DMS53 (cell line): ENCODE measurements at regions not wholly inside any gene's neighbourhood (a gene's known extent, or its start where the extent isn't known, plus 50 kb on each side); places are given as distances from the start of the nearest gene placed in this dataset.
A peak's percentile ranks its signal among the peaks of the same experiment; 100 is the strongest.

Experiments used
- DNase-seq: peaks from one replicate; lab custom pipeline; 2025; lab: John Stamatoyannopoulos, UW

GRCh38 chr6:21469213-21469612 is 124.3 kb upstream of the SOX4 start:
- peak; percentile 47 for DNase-seq

GRCh38 chr6:21476112-21476511 is 117.4 kb upstream of the SOX4 start:
- no peak for DNase-seq

- no peak for DNase-seq
These were observed 115.1 kb upstream of the SOX4 start for GRCh38 chr6:21478411-21478810.

- no peak for DNase-seq
These were observed 114.5 kb upstream of the SOX4 start for GRCh38 chr6:21478883-21479539.

GRCh38 chr6:21486115-21486514 is 107.4 kb upstream of the SOX4 start:
- DNase-seq: no peak

- no peak for DNase-seq
These were observed 103.7 kb upstream of the SOX4 start for GRCh38 chr6:21489826-21490225.

GRCh38 chr6:21491955-21492354 is 101.6 kb upstream of the SOX4 start:
- no peak for DNase-seq

GRCh38 chr6:21494505-21494904 is 99.0 kb upstream of the SOX4 start:
- DNase-seq: no peak

GRCh38 chr6:21496196-21496595 is 97.4 kb upstream of the SOX4 start:
- DNase-seq: no peak

GRCh38 chr6:21496706-21497105 is 96.8 kb upstream of the SOX4 start:
- no peak for DNase-seq

GRCh38 chr6:21500314-21501020 is 93.1 kb upstream of the SOX4 start:
- DNase-seq: peak; percentile 50

- peak; percentile 92 for DNase-seq
These were observed 92.6 kb upstream of the SOX4 start for GRCh38 chr6:21501021-21501354.

- peak; percentile 8 for DNase-seq
These were observed 91.7 kb upstream of the SOX4 start for GRCh38 chr6:21501815-21502214.

- no peak for DNase-seq
These were observed 90.9 kb upstream of the SOX4 start for GRCh38 chr6:21502682-21503081.

- peak; percentile 72 for DNase-seq
These were observed 88.8 kb upstream of the SOX4 start for GRCh38 chr6:21504790-21505189.

- no peak for DNase-seq
These were observed 88.0 kb upstream of the SOX4 start for GRCh38 chr6:21505574-21505990.

- no peak for DNase-seq
These were observed 87.4 kb upstream of the SOX4 start for GRCh38 chr6:21506126-21506525.

- DNase-seq: no peak
These were observed 85.7 kb upstream of the SOX4 start for GRCh38 chr6:21507811-21508210.

- DNase-seq: no peak
These were observed 84.8 kb upstream of the SOX4 start for GRCh38 chr6:21508753-21509152.

- DNase-seq: no peak
These were observed 81.5 kb upstream of the SOX4 start for GRCh38 chr6:21511891-21512550.

GRCh38 chr6:21514288-21514687 is 79.3 kb upstream of the SOX4 start:
- no peak for DNase-seq

GRCh38 chr6:21518317-21518716 is 75.2 kb upstream of the SOX4 start:
- no peak for DNase-seq

GRCh38 chr6:21519642-21520041 is 73.9 kb upstream of the SOX4 start:
- DNase-seq: no peak
